DND-41 (cell line): ENCODE measurements at regions not wholly inside any gene's neighbourhood (a gene's known extent, or its start where the extent isn't known, plus 50 kb on each side); places are given as distances from the start of the nearest gene placed in this dataset.

Source experiments
- EZH2 ChIP-seq: IDR thresholded peaks from 3 replicates; pipeline ENCODE4 v1.6.1; 2012; ENCODE audit warnings: borderline replicate concordance, low read depth, mild to moderate bottlenecking, moderate library complexity, low read length, inconsistent platforms; ENCODE audit not compliant: severe bottlenecking
- TF ChIP-seq, protein P1 (sequence below): IDR thresholded peaks from 2 replicates; pipeline ENCODE4 v1.5.1; 2012; ENCODE audit warnings: borderline replicate concordance, low read length, moderate library complexity, mild to moderate bottlenecking; ENCODE audit not compliant: poor library complexity, severe bottlenecking; ENCODE audit errors: extremely low read depth

DNA sequence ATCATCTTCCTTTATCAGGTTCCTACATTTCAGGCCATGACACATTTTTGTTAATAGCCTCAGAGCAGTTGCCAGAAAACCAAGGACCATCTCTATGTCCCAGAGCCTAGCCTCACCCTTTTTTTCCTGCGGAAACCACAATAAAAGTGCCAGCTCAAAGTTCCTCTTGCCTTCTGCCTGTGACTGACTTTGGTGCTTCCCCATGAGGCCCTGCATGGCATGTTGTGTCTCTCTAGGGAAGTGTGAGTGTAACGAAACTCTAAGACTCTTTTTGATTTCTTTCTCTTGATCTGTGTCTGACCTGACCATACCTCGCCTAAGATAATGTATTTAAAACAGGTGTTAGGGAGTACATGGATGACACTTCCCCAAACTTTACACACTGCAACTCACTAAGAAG, 642.3 kb upstream of the BOD1L1 start:
- no peak for TF ChIP-seq EZH2
- TF ChIP-seq, protein P1, sequence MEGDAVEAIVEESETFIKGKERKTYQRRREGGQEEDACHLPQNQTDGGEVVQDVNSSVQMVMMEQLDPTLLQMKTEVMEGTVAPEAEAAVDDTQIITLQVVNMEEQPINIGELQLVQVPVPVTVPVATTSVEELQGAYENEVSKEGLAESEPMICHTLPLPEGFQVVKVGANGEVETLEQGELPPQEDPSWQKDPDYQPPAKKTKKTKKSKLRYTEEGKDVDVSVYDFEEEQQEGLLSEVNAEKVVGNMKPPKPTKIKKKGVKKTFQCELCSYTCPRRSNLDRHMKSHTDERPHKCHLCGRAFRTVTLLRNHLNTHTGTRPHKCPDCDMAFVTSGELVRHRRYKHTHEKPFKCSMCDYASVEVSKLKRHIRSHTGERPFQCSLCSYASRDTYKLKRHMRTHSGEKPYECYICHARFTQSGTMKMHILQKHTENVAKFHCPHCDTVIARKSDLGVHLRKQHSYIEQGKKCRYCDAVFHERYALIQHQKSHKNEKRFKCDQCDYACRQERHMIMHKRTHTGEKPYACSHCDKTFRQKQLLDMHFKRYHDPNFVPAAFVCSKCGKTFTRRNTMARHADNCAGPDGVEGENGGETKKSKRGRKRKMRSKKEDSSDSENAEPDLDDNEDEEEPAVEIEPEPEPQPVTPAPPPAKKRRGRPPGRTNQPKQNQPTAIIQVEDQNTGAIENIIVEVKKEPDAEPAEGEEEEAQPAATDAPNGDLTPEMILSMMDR, result no peak
